Panc1 (cell line): ENCODE measurements at regions not wholly inside any gene's neighbourhood (a gene's known extent, or its start where the extent isn't known, plus 50 kb on each side); places are given as distances from the start of the nearest gene placed in this dataset.

Experiments used
- CTCF ChIP-seq: fragments of 450-650 bp; IDR thresholded peaks from 2 replicates; pipeline ENCODE4 v1.5.1; 2017; ENCODE audit warnings: mild to moderate bottlenecking
- POLR2AphosphoS5 ChIP-seq: IDR thresholded peaks from 2 replicates; pipeline ENCODE4 v1.6.1; 2012; ENCODE audit warnings: mild to moderate bottlenecking, low read depth, low read length, moderate library complexity
- REST ChIP-seq, 2 experiments: IDR thresholded peaks; 2 replicates each; pipeline ENCODE4 v1.6.1; 2011 to 2012; ENCODE audit warnings: low read depth in 2 of 2, control low read depth in 1 of 2, low read length in 1 of 2, mild to moderate bottlenecking in 1 of 2, moderate library complexity in 1 of 2; ENCODE audit not compliant: insufficient read depth in 1 of 2

- TF ChIP-seq CTCF (no peak), POLR2AphosphoS5 (no peak), REST (IDR thresholded peaks at IDR 0.05; ENCODE audit: insufficient read depth in 1 of 2, low read depth in 2 of 2, low read length in 1 of 2) (no peak)
These were observed 123.1 kb upstream of the KRR1 start for GRCh38 chr12:75634244-75635222.
